ENCODE measurements at regions not wholly inside any gene's neighbourhood (a gene's known extent, or its start where the extent isn't known, plus 50 kb on each side); places are given as distances from the start of the nearest gene placed in this dataset.

DNA sequence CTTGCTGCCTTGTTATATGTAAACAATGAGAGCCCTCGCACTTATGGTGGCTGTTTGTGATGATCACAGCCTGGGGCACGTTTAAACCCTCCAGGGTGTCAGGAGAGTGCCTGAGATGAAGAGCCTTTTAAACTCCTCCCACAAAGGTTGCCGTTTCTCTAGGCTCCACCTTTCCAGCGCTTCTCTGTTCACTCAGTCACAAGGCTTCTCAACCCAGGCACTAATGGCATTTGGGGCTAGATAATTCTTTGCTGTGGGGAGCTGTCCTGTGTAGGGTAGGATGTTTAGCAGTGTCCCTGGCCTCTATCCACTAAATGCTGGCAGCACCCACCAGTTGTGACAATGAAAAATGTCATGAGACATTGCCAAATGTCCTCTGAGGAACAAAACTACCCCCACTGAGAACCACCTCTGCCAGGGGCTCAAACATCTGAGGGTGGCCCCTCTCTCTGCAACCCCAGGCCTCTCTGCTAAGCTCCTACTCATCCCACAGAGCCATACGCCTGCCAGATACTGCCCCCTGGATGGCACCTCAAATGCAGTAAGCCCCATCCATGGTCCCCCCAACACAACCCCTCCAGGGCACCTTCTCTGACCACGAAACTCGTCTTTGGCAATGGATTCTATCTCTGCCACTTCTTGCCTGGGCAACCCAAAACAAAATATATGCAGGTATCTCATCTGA lies 144.3 kb upstream of the ZMIZ1 start:
- DNase-seq (ENCODE audit: low read depth), result no peak

DNA sequence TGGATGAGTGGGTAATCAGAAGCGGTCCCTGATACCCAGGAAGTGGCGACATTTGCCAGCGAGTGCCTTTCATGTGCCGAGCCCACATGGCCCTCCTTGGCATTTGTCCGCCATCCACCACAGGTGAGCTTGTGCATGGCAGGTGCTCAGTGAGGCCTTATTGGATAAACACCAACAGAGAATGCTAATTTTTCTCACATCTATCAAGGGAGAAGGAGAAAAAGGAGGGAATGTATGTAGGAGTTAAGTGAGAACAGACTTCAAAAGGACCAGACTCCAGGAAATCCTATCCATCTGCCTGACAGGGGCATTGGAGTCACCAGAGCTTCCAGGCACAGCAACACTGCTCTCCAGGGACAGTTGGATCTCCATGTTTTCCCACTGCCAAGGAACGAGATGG lies 143.5 kb upstream of the ZMIZ1 start:
- no peak for DNase-seq (ENCODE audit: low read depth)

DNA sequence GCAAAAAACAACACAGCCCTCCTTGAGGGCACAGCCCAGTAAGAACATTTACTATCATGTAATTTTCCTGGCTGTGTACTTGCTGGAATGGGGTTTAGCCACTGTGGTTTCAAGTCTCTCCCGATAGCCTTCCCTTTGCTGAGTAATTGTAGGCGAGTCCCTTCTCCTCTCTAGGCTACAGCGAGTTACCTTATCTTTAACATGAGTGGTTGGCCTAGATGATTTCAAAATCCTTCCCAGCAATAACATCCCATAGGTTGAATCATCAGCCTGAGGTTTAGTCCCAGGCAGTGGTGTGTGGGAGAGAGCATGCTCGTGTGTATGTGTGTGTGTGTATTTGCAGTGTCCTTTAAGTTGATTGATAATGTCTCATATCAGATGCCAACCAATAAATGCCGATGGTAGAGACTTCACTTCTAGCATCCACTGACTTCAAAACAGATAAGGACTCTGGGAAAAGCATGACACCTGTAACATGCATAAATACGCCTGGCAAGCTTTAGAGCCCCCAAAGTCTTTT lies 142.9 kb upstream of the ZMIZ1 start:
- DNase-seq (ENCODE audit: low read depth), result no peak

DNA sequence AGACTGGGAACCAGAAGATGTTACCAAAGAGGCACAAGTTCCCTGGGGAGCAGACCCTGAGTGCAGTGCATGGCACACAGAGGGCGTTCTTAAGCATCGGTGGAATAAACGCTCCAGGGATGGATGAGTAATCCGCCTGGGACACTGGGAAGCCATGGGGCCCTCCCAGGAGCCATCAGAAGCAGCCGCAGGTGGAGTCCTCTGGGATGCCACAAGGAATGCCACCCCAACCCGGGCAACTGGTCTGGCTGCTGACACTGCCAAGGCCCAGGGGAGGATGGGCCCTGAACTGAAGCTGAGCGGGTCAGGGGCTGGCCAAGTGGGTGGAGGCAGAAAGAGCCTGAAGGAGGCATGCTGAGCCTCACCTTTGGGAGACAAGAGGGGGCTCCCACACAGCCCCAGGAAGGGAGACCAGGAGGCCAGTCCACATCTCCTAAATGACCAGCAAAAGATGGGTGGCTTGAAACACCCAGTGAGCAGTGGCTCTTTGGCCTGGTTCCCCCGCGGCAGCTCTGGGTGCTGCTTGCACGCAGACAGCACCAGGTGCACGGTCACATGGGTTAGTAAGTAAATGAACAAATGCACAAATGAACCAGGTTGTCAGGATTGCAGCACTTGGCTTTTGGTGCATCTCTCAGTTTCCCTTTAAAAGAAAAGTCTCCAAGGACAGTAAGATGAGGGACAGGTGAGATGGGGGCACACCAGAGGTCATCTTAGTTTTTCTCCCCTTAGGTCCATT lies 141.3 kb upstream of the ZMIZ1 start:
- DNase-seq (ENCODE audit: low read depth), result no peak

- no peak for DNase-seq (ENCODE audit: low read depth)
These were observed 140.4 kb upstream of the ZMIZ1 start for GRCh38 chr10:78928330-78928729.

GRCh38 chr10:78929541-78929940 lies 139.2 kb upstream of the ZMIZ1 start:
- no peak for DNase-seq (ENCODE audit: low read depth)

GRCh38 chr10:78931321-78932053 lies 137.3 kb upstream of the ZMIZ1 start:
- no peak for DNase-seq (ENCODE audit: low read depth)

- DNase-seq (ENCODE audit: low read depth), result no peak
These were observed 136.7 kb upstream of the ZMIZ1 start for GRCh38 chr10:78932054-78932386.

DNA sequence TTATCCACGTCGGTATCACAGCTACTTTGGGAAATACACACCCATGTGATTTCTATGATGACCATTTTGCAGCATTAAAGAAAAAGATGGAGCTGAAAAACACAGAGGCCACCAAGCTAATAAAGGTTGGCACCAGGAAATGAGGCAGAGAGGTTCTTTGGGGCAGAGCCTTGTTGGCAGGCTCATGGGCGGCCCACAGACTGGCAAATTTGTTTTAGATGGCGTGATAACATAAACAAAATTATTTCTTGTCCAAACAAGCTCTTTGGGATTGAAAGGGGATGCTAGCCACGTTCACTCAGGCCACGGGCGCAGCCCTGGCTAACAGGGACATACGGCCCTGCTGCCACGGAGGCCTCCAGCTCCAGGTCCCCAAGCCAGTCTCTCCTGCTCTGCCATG lies 135.9 kb upstream of the ZMIZ1 start:
- DNase-seq (ENCODE audit: low read depth), result no peak

- DNase-seq (ENCODE audit: low read depth), result no peak
These were observed 134.8 kb upstream of the ZMIZ1 start for GRCh38 chr10:78933828-78934531.

DNA sequence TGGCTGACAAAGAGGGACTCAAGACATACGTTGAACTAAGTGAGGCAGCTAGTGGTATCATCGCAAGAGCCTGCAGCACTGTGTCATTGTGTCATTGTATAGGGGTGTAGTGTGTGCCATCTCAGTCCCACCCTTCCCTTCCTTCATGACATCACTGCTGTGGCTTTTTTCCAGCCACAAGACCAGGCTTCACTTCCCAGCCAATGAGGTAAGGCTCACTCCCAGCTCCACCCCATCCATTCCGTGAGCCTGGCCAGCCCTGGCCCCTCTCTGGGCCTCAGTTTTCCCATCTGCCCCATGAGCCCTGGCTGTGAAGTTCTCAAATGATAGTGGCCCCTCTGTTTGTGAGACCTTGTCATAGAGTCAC lies 134.3 kb upstream of the ZMIZ1 start:
- DNase-seq (ENCODE audit: low read depth), result no peak

- no peak for DNase-seq (ENCODE audit: low read depth)
These were observed 133.7 kb upstream of the ZMIZ1 start for GRCh38 chr10:78934994-78935602.

DNA sequence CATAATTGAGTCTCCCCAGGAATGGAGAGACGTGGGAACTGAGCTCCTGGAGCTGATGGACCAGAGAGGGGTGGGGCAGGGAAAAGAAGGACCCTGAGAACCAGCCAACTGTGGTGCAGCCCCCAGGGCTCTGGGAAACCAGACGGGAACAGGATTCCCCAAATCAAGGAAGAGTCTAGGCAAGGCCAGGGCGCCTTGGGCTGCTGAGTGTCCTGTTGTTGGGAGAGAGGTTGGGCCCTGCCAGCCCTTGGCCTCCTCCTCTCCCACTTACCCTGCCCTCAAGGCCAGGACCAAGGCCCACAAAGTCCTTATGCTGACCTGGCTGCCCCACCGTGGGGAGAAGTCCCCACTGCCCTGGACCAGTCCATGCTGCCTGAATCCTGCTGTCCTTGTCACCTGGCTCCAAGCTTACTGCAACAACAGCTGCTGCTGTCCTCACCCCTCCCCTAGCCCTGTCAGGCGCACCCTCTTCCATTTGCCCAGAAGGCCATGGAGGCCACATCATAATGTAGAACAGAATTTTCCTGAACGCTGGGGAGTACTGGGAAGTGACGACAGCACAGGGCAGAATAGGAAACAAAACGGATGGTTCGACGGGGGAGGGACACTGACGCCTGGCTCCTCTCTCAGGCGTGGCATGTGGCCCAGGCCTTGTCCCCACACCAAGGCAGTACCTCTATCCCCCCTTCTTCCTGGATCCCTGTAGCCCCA lies 132.9 kb upstream of the ZMIZ1 start:
- no peak for DNase-seq (ENCODE audit: low read depth)

GRCh38 chr10:78936412-78937342 lies 132.1 kb upstream of the ZMIZ1 start:
- DNase-seq (ENCODE audit: low read depth), result no peak

- no peak for DNase-seq (ENCODE audit: low read depth)
These were observed 131.4 kb upstream of the ZMIZ1 start for GRCh38 chr10:78937393-78937792.

DNA sequence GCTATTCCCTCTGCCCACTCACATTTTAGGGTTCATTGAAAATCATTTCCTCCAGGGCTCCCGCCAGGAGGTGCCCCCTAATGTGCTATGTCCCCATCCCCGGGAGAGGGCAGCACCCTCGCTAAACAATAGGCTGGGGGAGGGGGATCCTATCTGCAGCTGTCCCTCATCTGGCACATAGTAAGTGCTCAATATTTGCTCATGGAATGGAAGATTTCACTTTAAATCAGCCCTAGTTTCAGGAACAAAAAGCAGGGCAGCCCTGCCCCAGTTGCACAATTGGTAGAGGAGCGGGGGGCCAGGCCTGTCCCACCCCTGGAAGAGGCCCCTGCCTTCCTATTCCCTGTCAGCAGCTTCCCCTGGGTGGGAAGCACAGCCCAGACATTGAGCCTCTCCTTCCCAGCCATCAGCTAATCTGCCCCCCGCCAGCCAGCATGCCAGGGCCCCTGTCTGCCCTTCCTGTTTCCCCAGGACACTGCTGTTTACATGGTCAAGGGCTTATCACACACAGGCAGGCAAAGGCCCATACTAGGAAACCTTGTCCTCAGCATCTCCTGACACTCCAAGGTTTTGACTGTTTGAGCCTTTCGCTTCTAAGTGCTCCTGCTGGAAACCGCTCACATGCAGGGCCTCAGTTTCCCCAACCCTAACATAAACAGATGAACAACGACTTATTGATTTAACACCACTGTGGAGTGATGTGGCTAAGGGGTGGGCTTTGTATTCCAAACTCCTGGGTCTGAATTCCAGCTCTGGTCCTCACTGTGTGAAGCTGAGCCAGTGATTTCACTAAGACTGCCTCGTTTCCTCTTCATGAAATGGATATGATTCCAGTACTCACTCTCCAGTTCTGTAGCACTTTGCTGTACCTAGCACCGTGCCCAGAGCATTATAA lies 130.7 kb upstream of the ZMIZ1 start:
- DNase-seq (ENCODE audit: low read depth), result no peak

DNA sequence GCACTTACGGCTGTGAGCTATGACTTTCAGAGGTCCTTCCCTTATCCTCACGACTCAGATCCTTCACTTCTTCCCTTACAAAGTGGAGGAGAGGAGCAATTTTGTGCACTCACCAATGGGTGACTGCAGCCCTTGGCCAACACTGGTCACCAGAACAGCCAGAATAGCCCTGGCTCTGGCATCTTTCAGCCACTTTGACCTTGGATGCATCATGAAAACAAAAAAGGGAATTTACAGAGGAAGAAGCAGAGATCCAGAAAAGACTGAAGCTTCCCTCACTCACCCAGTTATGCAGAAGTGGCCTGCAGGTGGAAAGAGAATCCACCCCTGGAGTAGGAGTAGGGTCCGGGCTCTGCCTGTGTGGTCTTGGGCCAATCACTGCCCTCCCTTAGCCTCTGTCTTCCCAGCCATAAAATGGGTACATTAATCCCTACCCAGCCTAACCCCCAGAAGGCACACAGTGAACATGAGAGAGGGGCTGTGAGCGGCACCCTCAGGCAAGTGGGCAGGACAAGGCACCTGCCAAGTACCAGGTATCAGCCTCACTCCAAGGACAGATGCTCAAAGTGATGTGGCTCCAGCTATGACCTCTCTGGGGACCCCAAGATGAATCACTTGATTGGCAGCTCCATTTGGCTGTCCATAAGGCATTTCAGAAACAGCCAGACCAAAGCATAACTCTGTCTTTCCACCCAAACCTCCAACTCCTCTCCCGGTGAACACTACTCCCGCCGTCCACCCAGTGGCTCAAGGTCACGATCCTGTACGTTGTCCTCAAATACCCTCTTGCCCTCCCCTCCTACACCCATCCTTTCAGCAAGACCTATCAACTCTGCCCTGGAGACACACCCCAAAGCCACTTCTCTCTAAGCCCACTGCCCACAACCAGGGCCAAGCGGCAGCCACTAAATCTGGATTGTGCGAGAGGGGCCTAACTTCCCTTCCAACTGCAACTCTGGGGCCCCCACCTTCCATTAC lies 129.8 kb upstream of the ZMIZ1 start:
- no peak for DNase-seq (ENCODE audit: low read depth)

DNA sequence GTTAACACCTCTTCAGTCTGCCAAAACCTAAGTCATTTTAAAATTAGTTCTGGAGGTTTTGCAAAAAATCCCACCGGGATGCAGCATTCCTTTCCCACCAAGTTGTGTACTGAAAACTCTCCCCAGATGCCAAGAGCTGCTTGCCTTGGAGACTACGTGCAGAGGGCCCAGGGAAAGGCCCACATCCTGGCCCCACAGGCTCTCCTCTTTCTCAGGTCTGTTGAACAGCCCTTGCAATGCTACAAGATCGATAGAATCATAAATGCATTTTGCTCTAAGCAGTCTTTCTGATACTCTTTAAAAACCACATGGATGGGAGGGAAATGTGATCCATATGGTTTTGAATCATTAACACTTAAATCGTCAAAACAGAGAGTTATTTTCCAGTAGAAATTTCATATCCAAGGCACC lies 126.7 kb upstream of the ZMIZ1 start:
- DNase-seq (ENCODE audit: low read depth), result no peak

Data from activated T-cell treated with anti-CD3 and anti-CD28 coated beads for 24 hours (primary cell).